NAMALWA (cell line): ENCODE measurements at regions not wholly inside any gene's neighbourhood (a gene's known extent, or its start where the extent isn't known, plus 50 kb on each side); places are given as distances from the start of the nearest gene placed in this dataset.

Experiments
- DNase-seq: peaks from one replicate; pipeline ENCODE4 v3.0.0-alpha.2; 2015; ENCODE audit warnings: low spot score

DNA sequence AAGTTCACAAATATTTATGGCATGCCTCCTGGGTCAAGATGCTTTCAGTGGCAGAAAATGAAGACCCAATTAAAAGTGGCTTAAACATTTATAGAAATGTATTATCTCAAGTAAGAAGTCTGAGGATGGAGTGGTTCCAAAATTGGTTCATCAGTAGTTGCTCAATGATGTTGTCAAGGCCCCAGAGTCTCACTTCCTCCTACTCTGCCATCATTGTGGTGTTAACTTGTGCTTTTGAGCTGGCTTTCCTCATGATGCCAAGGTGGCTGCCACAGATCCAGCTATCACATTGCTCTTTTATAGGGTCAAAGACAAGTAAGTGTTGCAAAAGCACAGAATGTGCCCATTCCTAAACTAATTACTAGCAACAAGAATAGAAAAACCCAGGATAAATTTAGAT, 404.6 kb upstream of the NRP1 start:
- no peak for DNase-seq

DNA sequence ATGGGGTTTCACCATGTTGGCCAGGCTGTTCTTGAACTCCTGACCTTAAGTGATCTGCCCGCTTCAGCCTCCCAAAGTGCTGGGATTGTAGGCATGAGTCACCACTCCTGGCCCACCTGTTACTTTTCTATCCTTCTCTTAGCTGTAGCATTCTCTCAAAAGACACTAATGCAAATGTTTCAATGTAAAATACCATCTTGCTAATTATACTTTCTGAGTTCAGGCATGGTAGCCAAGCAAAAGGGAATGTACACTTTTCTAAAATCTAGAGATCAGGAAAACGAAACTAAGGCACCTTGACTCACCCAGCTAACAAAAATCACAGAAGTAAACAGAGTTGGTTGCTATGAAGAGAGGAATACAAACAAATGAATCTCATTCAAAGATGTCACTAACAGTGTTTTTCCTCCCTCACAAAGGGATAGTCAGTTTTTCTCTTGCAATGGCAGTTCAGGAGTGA, 401.0 kb upstream of the NRP1 start:
- no peak for DNase-seq

DNA sequence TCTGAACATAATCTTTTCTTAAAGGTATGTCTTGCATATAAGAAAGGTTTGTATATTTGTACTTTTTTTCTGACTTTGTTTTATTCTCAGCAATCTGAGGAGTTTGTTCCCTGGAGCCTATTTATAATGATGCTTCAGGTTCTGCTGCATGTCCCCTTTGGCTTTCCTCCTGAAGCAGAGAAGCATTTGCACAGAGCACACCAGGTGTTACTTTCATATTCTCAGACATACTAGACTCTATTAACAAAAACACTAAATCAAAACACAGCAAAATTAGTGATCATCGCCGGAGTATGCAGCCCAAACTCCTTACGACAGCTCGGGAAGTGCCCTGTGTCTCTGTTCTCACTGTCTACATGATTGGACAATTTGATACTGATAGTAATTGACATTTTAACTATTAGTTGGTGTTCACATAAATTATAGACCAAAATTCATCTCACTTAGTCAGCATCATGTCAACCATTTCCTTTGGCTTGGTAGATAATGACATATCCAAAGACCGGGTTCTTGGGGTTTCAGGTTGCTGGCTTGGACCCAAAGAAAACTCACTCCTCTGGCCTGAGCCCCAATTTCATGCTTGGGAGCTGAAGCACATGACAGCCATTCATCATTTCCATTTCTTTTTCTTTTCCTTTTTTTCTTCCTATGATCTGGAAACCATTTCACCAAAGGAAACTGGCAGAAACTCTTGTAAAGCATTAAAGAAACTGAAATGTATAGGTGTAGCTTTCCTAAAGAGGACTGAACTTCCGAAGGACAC, 400.1 kb upstream of the NRP1 start:
- DNase-seq, result no peak

DNA sequence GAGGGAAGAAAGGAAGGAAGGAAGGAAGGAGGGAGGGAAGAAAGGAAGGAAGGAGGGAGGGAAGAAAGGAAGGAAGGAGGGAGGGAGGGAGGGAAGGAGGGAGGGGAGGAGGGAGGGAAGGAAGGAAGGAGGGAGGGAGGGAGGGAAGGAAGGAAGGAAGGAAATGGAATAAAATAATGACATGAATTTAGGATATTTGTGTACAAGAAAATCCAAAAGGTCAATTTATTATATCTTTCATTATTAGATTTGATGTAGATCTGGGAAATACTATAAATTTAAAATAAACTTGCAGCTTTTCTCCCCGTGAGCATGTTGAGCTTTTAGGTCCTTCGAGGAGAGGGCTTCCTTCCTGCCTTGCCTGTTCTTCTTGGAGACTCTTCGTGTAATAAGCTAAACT, 398.6 kb upstream of the NRP1 start:
- DNase-seq, result no peak

GRCh38 chr10:33732161-33732680, 397.8 kb upstream of the NRP1 start:
- DNase-seq, result no peak

- DNase-seq, result no peak
Observed at GRCh38 chr10:33731322-33731721, 396.9 kb upstream of the NRP1 start.

GRCh38 chr10:33725430-33725829, 391.0 kb upstream of the NRP1 start:
- no peak for DNase-seq

DNA sequence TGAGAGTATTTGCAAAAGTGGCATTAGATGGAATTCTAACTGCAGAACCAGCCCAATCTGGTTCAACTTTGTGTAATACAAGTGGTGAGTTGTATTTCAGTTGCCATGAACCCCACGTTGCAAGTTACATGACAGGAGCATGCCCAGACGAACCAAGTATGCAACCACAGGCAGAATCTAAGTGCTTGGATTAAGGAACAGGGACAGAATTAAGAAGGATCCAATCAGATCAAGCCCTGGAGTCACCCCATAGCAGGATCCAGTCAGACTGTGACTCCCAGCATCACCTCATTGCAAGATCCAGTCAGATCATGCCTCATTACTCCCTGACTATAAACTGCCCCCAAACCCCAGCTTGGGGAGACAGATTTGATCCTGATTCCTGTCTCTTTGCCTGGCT, 388.7 kb upstream of the NRP1 start:
- no peak for DNase-seq

GRCh38 chr10:33722067-33722466, 387.6 kb upstream of the NRP1 start:
- no peak for DNase-seq

- DNase-seq, result no peak
Observed at GRCh38 chr10:33721509-33721908, 387.0 kb upstream of the NRP1 start.

DNA sequence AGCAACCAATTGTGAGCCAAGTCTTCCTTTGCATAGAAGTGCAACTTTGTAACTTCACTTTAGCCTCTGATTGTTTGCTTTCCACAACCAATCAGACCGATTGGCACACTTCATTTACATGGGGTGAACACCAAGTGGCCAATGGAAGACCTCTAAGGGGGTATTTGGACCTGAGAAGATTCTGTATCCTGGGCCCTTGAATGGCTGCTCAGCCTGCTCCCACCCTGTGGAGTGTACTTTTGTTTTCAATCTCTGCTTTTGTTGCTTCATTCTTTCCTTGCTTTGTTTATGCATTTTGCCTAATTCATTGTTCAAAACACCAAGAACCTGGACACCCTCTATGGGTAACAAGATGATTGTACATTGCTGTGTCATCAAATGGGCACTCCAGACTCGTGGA, 385.7 kb upstream of the NRP1 start:
- DNase-seq, result no peak

DNA sequence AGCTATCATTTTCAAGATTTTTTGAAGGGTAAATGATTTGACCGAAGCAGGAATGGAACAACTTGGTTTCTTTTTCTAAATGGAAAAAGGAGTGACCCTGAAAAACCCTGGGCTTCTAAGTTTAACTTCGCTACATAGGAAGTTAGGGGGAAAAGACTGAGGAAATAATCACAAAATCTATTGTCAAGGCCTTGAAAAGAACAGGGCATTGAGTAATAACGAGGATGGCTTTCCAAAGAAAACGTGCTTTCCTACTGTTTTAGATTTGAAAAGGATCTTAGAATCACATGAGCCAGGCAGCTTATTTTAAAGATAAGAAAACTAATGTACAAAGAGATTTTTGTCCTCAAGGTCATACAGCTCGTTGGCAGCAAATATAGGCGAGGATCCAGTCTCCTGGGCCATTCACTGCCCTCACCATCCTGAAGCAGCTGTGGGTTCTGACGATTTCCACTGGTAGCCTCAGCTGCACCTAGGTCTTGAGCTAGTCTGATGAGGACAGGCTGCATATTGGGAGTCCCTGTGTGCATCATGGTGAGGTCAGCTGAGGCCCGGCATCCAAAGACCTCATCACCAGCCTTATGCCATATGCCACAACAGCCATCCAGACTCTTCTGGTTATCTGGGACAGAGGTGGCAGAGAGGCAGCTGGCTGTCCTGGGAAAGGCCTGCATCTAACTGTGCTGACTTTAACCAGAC, 384.7 kb upstream of the NRP1 start:
- no peak for DNase-seq

DNA sequence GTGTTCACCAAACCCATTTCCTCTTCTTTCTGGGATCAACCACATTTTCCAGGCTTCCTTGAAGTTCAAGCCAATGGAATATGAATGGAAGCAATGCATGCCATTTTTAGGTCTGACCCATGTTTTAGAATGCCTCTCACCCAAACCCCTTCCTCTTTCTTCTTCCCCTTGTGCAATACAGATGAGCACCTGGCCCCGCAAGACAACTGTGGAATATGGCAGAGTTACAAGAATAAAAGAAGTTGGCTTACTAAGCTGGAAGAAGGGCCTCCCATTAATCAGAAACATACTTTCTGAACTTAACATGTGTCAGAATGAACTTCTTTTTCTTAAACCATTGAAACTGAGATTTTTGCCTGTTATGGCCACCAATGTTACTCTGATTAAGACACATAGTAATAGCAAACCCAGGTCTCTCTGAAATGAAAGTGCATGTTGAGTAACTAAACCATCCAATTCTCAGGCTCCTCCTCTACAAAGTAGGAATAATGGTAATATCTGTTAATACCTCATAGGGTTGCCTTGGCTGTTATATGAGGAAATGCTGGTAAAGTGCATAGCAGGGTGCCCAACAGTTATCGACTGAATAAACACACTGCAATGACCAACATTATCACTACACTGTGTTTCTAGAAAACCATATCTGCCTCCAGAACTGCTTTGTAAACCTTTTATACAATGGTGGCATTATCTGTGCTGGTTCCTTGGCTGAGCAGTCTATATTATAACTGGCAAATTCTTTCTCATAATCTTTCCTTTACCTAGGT, 382.2 kb upstream of the NRP1 start:
- no peak for DNase-seq

GRCh38 chr10:33715303-33715975, 381.0 kb upstream of the NRP1 start:
- DNase-seq, result no peak

- no peak for DNase-seq
Observed at GRCh38 chr10:33712825-33713224, 378.4 kb upstream of the NRP1 start.

- DNase-seq, result no peak
Observed at GRCh38 chr10:33710006-33710405, 375.5 kb upstream of the NRP1 start.

- DNase-seq, result no peak
Observed at GRCh38 chr10:33709008-33709753, 374.7 kb upstream of the NRP1 start.

DNA sequence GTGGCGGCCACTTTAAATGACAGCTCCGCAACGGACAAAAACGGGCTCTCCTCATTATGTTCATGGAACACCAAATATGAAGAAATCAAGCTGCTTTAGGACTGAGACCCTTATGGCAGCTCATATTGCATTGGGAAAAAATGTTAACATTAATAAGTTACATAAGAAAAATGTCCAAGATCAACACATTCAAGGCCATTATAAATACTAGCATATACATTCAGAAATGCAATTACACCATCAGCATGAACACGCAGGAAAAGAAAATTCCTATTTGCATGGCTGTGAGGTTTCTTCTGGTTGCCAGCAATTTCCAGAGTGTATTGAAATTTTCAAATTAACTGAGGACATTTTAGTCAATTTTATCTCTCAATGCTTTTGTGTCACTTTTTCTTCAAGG, 374.1 kb upstream of the NRP1 start:
- DNase-seq, result no peak

- no peak for DNase-seq
Observed at GRCh38 chr10:33706746-33707145, 372.3 kb upstream of the NRP1 start.

GRCh38 chr10:33706191-33706590, 371.7 kb upstream of the NRP1 start:
- no peak for DNase-seq

DNA sequence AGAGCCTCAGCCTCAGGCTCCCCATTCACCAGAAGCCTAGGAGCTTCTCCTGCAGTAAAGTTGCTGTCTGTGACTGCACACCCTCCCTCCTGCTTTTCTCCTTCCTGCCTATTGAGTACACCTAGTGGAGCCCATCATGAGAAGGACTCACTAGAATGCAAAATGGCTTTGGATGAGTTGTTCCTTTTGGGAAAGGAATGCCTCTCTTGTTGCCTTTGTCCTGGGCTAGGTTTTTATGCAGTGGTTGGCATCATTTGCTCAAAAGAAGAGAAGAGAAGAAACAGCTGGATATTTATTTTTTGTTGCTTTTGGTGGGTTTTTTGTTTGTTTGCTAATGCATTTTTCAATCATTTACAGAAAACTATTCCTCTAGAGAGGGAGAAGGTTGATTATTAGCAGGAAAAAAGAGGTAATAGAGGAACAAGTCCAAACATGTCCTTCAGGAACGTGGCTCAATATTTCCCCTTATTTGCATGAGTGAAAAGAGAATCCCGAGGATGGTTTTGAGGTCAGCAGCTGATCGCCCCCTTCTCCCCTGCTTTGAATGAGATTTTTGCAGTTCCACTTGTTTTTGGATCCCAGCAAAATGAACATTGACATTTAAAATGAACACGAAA, 369.9 kb upstream of the NRP1 start:
- DNase-seq, result no peak
